GM19023 (cell line): ENCODE measurements at regions not wholly inside any gene's neighbourhood (a gene's known extent, or its start where the extent isn't known, plus 50 kb on each side); places are given as distances from the start of the nearest gene placed in this dataset.
A peak's percentile ranks its signal among the peaks of the same experiment; 100 is the strongest.

Experiments used
- ATAC-seq: cut with Tn5 transposase; IDR thresholded peaks from one replicate; pipeline ENCODE4 v1.9.1; 2021; ENCODE audit warnings: mild to moderate bottlenecking, moderate library complexity; ENCODE audit not compliant: unreplicated experiment

GRCh38 chr18:25962919-25963318 is 127.5 kb downstream of the SS18 start:
- ATAC-seq = no peak

- peak; percentile 55 for ATAC-seq
Measured at GRCh38 chr18:25962176-25962575, 128.2 kb downstream of the SS18 start.

- no peak for ATAC-seq
Measured at GRCh38 chr18:25957017-25957416, 133.4 kb downstream of the SS18 start.

- no peak for ATAC-seq
Measured at GRCh38 chr18:25953111-25953510, 137.3 kb downstream of the SS18 start.

GRCh38 chr18:25950321-25950720 is 140.1 kb downstream of the SS18 start:
- no peak for ATAC-seq

GRCh38 chr18:25946540-25946939 is 143.9 kb downstream of the SS18 start:
- no peak for ATAC-seq

- no peak for ATAC-seq
Measured at GRCh38 chr18:25935356-25935755, 155.1 kb downstream of the SS18 start.

- no peak for ATAC-seq
Measured at GRCh38 chr18:25931126-25931525, 159.3 kb downstream of the SS18 start.

GRCh38 chr18:25929787-25930186 is 160.6 kb downstream of the SS18 start:
- no peak for ATAC-seq

- no peak for ATAC-seq
Measured at GRCh38 chr18:25927830-25928229, 162.6 kb downstream of the SS18 start.

- ATAC-seq = no peak
Measured at GRCh38 chr18:25923193-25923592, 167.2 kb downstream of the SS18 start.

- ATAC-seq = peak; percentile 81
Measured at GRCh38 chr18:25921677-25922421, 168.6 kb downstream of the SS18 start.

- ATAC-seq = no peak
Measured at GRCh38 chr18:25915907-25916306, 174.5 kb downstream of the SS18 start.

GRCh38 chr18:25898965-25899364 is 191.4 kb downstream of the SS18 start:
- no peak for ATAC-seq

- ATAC-seq = no peak
Measured at GRCh38 chr18:25896956-25897355, 193.5 kb downstream of the SS18 start.

- peak; percentile 78 for ATAC-seq
Measured at GRCh38 chr18:25896178-25896780, 194.1 kb downstream of the SS18 start.

- peak; percentile 31 for ATAC-seq
Measured at GRCh38 chr18:25895518-25895917, 194.9 kb downstream of the SS18 start.

- ATAC-seq = no peak
Measured at GRCh38 chr18:25886283-25886682, 204.1 kb downstream of the SS18 start.

- ATAC-seq = no peak
Measured at GRCh38 chr18:25883091-25883490, 207.3 kb downstream of the SS18 start.

GRCh38 chr18:25881149-25881548 is 209.3 kb downstream of the SS18 start:
- ATAC-seq = no peak

- no peak for ATAC-seq
Measured at GRCh38 chr18:25880441-25880840, 210.0 kb downstream of the SS18 start.

- ATAC-seq = no peak
Measured at GRCh38 chr18:25876330-25876948, 214.0 kb downstream of the SS18 start.
